ENCODE measurements at regions not wholly inside any gene's neighbourhood (a gene's known extent, or its start where the extent isn't known, plus 50 kb on each side); places are given as distances from the start of the nearest gene placed in this dataset.

DNA sequence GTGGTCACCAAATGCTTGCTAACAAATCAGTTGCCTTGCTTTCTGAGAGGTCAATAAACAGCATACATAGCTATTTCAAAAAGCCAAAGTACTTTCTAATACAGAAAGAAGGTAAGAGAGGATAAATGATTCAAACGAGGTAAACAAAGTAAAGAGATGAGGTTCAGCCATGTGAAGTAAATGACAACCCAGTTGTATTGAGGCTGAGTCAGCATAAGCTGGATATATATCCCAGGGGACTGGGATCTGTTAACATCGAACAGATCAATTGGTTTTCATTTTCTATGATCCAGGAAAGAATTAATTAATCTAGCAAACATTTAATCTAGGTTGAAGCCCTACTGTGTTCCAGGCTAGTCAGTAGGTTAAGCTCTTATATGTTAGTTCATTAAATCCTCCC is 97.3 kb upstream of the GRIA3 start:
- DNase-seq (ENCODE audit: insufficient read length, low spot score, missing footprints): no peak
- TF ChIP-seq CTCF (IDR thresholded peaks at IDR 0.05; ENCODE audit: extremely low read depth, low read depth, low read length): no peak
- Histone ChIP-seq H2AFZ (ENCODE audit: low read length) (no peak overlapping the region), H4K20me1 (ENCODE audit: insufficient read depth, low read length) (no peaks in the 10 kb centered on the region), H3K4me3 (ENCODE audit: insufficient read depth, low read length) (no peak overlapping the region), H3K79me2 (ENCODE audit: insufficient read depth, low read length) (no peaks in the 10 kb centered on the region), H3K4me2 (ENCODE audit: insufficient read depth, low read length) (no peak overlapping the region), H3K36me3 (ENCODE audit: insufficient read depth, low read length) (no peaks in the 10 kb centered on the region), H3K9me3 (ENCODE audit: low read depth, low read length) (no peaks in the 10 kb centered on the region), H3K4me1 (ENCODE audit: insufficient read depth, low read length) (peaks cover 17% of the 10 kb centered on the region), H3K27ac (ENCODE audit: low read depth, low read length) (no peak overlapping the region), H3K27me3 (ENCODE audit: insufficient read depth, low read length) (no peaks in the 10 kb centered on the region)

DNA sequence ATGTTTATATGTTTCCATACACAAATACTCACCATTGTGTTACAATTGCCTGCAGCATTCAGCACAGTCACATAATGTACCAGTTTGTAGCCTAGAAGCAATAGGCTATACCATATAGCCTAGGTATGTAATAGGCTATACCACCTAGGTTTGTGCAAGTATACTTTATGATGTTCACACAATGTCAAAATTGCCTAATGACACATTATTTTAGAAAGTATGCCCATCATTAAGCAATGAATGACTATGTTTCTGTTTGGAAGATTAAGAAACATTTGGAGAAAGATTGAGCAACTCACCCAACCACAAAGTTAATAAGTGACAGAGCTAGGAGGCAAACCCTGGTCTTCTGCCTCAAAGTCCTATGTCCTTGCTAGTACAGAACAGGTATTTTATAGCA is 96.8 kb upstream of the GRIA3 start:
- no peak overlapping the region for H3K4me3 ChIP-seq (ENCODE audit: insufficient read depth, low read length)
- no peaks in the 10 kb centered on the region for H3K27me3 ChIP-seq (ENCODE audit: insufficient read depth, low read length)
- H3K27ac ChIP-seq (ENCODE audit: low read depth, low read length): no peak overlapping the region
- H3K4me1 ChIP-seq (ENCODE audit: insufficient read depth, low read length): peaks cover 17% of the 10 kb centered on the region
- no peaks in the 10 kb centered on the region for H3K36me3 ChIP-seq (ENCODE audit: insufficient read depth, low read length)
- H3K79me2 ChIP-seq (ENCODE audit: insufficient read depth, low read length): no peaks in the 10 kb centered on the region
- no peak for TF ChIP-seq CTCF (IDR thresholded peaks at IDR 0.05; ENCODE audit: extremely low read depth, low read depth, low read length)
- H4K20me1 ChIP-seq (ENCODE audit: insufficient read depth, low read length): no peaks in the 10 kb centered on the region
- no peak overlapping the region for H3K4me2 ChIP-seq (ENCODE audit: insufficient read depth, low read length)
- H2AFZ ChIP-seq (ENCODE audit: low read length): no peak overlapping the region
- H3K9me3 ChIP-seq (ENCODE audit: low read depth, low read length): no peaks in the 10 kb centered on the region
- no peak for DNase-seq (ENCODE audit: insufficient read length, low spot score, missing footprints)

DNA sequence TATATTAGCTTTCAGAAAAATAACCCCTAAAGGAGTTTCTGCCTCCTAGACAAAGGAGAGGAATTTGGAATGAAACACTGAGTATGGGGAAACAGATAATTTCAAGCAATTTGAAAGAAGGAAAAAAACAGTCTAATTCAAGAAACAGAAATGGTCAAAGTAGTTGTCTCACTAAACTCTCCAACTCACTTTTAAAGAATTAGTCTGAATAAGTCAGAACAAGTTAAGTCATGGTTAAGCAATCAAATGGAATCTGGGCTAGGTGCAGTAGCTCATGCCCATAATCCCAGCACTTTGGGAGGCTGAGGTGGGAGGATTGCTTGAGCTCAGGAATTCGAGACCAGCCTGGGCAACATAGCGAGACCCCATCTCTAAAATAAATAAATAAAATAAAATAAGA is 95.7 kb upstream of the GRIA3 start:
- H3K4me1 ChIP-seq (ENCODE audit: insufficient read depth, low read length): peaks cover 17% of the 10 kb centered on the region
- no peaks in the 10 kb centered on the region for H3K27me3 ChIP-seq (ENCODE audit: insufficient read depth, low read length)
- no peak overlapping the region for H2AFZ ChIP-seq (ENCODE audit: low read length)
- no peaks in the 10 kb centered on the region for H3K79me2 ChIP-seq (ENCODE audit: insufficient read depth, low read length)
- no peak for DNase-seq (ENCODE audit: insufficient read length, low spot score, missing footprints)
- H3K36me3 ChIP-seq (ENCODE audit: insufficient read depth, low read length): no peaks in the 10 kb centered on the region
- no peak overlapping the region for H3K4me2 ChIP-seq (ENCODE audit: insufficient read depth, low read length)
- no peaks in the 10 kb centered on the region for H4K20me1 ChIP-seq (ENCODE audit: insufficient read depth, low read length)
- H3K4me3 ChIP-seq (ENCODE audit: insufficient read depth, low read length): no peak overlapping the region
- H3K27ac ChIP-seq (ENCODE audit: low read depth, low read length): no peak overlapping the region
- H3K9me3 ChIP-seq (ENCODE audit: low read depth, low read length): no peaks in the 10 kb centered on the region
- no peak for TF ChIP-seq CTCF (IDR thresholded peaks at IDR 0.05; ENCODE audit: extremely low read depth, low read depth, low read length)

- Histone ChIP-seq H3K4me1 (ENCODE audit: insufficient read depth, low read length) (peaks cover 14% of the 10 kb centered on the region), H3K4me3 (ENCODE audit: insufficient read depth, low read length) (no peak overlapping the region), H3K27me3 (ENCODE audit: insufficient read depth, low read length) (no peaks in the 10 kb centered on the region), H2AFZ (ENCODE audit: low read length) (no peak overlapping the region), H3K79me2 (ENCODE audit: insufficient read depth, low read length) (no peaks in the 10 kb centered on the region), H3K27ac (ENCODE audit: low read depth, low read length) (no peak overlapping the region), H3K36me3 (ENCODE audit: insufficient read depth, low read length) (no peaks in the 10 kb centered on the region), H4K20me1 (ENCODE audit: insufficient read depth, low read length) (no peaks in the 10 kb centered on the region), H3K4me2 (ENCODE audit: insufficient read depth, low read length) (no peak overlapping the region), H3K9me3 (ENCODE audit: low read depth, low read length) (no peaks in the 10 kb centered on the region)
- no peak for DNase-seq (ENCODE audit: insufficient read length, low spot score, missing footprints)
- no peak for TF ChIP-seq CTCF (IDR thresholded peaks at IDR 0.05; ENCODE audit: extremely low read depth, low read depth, low read length)
Measured at GRCh38 chrX:123088930-123089329, 95.1 kb upstream of the GRIA3 start.

All from osteoblast (primary cell).